NCI-H2227 (cell line): ENCODE measurements at regions not wholly inside any gene's neighbourhood (a gene's known extent, or its start where the extent isn't known, plus 50 kb on each side); places are given as distances from the start of the nearest gene placed in this dataset.
"Not testable (repeated sequence)": the region's sequence is repeated elsewhere in the genome, so short reads cannot be mapped to it uniquely, and the experiment has no call there.

Source experiments
- DNase-seq: peaks from one replicate; lab custom pipeline; 2025; ENCODE audit not compliant: unreplicated experiment; lab: John Stamatoyannopoulos, UW

DNA sequence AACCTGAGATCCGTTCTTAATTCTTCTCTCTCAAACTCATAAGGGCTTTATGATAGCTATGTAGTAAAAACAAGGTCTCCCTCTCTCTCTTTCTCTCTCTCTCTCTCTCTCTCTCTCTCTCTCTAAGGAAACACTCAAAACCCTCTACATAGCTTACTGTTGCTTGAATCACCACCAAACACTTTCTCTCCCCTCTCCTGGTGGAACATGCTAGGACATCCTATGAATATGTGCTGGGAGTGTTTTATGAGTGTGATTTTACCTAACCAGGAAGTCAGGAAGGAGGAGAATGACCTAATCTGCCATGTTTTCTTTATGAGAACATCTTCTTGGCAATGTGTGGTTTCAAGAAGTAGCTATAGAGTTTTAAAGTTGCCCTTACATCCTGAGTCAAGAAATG, 844.6 kb downstream of the TTLL7 start:
- not testable (repeated sequence) for DNase-seq

DNA sequence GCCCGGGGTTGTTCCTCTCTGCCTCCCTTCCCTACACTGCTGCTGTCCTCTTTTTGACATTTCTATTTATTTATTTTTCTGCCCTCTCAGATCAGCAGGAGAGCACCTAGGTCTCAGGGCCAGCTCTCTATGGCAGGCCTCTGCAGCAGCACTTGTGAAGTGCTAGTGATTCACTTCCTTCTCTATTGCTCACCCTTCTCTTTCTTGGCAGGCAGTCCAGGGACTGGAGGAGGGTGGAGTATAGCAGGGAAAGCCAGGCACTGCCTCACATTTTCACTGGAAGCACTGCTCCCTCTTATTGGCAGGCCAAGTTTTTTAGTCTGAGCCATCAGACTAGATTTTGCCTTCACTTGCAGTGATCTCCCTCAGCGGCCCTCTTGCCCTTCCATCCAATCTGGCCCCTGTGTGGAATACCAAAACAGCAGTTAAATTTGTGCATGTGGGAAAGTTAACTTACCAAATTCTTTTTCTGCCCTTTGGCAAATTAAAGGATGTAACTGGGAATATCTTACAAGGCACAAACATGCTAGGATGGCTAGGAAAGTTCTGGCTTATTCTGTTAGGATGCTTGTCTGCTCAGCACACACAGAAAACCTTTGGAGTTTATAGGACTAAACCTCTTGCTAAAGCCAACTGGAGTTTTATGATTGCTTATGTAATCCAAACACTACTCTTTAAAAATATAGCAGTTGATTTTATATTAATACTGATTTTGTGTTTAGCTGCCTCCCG, 847.6 kb downstream of the TTLL7 start:
- not testable (repeated sequence) for DNase-seq

DNA sequence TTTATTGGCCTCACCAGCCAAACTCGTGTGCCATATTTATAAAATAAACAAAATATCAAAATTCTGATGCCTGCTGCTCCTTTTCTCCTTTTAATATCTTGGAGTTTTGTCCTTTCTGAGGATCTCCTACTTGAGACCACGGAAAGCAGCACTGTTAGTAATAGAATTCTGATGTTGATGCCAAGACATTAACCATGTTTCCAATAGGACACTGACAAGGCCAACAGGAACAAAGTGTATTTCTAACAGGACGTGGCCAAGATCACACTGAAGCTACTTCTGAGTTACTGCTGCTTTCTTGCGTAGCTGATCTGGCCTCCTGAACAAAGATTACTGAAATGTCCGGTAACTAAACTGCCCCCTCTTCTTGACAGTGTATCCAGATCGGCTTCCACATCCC, 848.5 kb downstream of the TTLL7 start:
- not testable (repeated sequence) for DNase-seq

DNA sequence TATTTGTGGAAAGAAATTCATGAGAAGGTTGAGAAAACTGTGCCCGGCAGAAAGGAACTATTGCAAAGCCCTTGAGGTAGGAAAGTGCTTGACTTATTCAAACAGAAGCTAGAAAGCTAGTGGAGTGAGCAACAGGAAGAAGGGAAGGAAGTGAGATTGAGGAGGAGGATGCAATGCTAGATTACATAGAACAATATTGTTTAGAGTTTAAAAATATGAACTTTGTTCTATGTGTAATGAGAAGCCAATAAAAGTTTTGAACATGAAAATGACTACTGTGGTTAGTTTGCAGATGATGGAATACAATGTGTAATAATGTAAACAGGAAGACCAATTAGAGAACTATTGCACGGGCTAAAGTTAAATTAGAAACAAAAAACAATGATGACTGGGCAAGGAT, 853.1 kb downstream of the TTLL7 start:
- DNase-seq: not testable (repeated sequence)

DNA sequence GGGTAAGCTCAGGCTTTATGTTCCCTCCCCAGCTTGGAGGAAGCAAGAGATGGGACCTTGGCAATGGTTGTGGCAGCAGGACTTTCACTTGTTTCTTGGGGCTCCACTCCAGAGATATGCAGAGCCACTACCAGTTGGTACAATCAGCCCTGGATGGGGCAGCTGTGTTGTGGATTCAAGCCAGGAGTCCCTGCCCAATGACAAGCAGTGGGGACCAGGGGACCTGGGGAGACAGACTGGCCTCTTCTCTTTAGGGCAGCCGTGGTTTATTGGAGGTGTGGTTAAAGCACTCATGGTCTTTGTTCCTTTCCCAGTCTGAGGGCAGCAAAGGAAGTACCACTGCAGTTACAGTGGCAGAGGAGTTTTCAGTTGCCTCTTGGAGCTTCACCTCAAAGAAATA, 856.1 kb downstream of the TTLL7 start:
- DNase-seq: not testable (repeated sequence)

DNA sequence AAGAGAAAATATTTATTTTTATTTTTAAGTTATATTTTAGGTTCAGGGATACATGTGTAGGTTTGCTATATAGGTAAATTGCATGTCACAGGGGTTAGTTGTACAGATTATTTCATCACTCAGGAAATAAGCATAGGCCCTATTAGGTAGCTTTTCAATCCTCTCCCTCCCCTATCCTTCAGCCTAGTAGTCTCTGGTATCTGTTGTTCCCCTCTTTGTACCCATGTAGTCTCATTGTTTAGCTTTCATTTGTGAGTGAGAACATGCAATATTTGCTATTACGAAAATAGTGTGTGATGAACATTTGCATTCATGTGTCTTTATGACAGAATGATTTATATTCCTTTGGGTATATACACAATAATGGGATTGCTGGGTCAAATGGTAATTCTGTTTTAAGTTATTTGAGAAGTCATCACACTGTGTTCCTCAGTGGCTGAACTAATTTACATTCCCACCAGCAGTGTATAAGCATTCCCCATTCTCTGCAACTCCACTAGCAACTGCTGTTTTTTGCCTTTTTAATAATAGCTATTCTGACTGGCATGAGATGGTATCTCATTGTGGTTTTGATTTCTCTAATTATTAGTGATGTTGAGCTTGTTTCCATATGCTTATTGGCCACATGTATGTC, 863.3 kb downstream of the TTLL7 start:
- DNase-seq: not testable (repeated sequence)

DNA sequence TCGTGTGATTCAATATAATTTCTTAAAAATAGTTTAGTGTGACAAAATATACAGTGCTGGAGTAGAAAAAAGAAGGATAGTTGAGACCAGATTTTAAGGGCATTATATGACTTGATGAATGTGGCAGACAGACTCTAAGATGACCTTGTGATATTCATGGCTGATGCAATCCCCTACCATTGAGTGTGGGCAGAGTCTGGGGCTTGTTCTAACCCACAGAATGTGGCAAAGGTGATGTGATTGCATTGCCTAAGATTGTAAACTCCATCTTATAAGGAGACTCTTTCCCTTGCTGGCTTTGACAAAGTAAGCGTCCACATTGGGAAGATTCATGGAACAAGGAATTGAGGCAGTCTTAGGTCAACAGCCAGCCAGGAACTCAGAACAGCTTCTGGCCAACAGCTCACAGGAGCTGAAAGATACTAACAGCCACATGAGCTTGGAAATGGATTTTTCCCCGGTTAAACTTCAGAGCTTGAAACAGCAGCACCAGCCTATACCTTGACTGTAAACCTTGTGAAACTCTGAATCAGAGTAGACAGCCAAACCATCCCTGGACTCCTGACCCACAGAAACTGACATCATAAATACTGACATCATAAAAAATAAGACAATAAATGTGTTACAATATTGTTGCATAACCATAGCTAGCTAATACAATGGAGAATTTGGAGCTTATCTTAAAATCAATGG, 864.5 kb downstream of the TTLL7 start:
- not testable (repeated sequence) for DNase-seq

DNA sequence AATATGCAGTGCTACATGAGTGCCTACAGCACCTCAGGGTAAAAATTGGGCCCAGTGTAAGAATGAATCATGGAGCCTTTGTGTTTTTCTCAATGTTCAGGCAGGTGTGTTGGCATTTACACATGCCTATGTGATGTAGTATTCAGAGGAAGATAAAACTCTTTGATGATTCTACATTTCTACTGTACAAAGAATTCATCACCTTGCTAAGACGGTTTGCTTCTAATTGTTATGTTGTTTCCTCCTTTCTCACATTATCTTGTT, 867.3 kb downstream of the TTLL7 start:
- DNase-seq: no peak

DNA sequence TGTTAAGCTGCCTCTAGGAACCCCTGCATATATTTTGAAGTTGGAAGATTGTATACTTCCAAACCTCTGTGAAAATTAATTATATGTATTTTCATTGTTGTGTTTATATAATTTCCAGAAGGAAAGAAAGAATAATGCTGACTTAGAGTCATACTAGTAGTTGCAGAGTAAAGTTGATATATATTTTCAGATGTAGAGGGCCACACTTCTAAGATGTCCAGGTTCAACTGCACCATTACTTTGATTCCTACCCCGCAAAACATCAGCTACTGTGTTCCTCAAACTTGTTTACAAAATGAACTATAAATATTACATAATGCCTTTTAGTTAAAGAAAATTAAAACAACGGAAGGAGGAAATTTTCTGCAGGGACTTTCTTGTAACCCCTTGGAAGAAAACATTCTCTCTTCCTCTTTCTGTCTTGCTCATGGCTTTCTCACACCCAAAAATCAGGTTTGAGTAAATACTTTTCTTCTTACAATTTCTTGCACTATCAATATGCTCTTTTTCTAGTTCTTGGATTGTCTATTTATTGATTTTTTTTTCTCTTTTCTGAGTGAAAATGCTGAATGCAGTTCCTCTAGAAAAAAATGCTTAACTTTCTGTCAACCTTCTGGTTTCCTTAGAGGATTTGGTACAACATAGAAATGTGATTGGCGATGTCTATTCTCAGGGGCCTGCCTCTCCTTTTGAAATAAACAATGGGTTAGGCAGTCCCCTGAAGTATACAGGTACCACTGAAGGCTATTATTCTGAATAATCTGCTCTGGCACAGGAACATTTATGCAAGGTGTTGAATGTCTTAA, 867.8 kb downstream of the TTLL7 start:
- no peak for DNase-seq

DNA sequence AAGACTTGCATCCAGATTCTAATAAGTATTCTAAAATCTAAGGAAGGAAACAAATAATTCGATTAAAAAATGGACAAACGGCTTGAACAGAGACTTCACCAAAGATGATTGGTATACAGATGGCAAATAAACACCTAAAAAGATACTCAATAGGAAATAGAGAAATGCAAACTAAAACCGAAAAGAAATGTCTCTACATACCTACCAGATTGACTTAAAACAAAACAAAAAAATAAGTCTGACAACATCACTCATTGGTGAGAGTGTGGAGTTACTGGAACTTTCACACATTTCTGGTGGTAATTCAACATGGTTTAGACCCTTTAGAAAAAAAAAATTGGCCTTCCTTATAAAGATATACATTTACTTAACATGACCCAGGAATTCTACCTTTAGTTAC, 869.8 kb downstream of the TTLL7 start:
- no peak for DNase-seq

DNA sequence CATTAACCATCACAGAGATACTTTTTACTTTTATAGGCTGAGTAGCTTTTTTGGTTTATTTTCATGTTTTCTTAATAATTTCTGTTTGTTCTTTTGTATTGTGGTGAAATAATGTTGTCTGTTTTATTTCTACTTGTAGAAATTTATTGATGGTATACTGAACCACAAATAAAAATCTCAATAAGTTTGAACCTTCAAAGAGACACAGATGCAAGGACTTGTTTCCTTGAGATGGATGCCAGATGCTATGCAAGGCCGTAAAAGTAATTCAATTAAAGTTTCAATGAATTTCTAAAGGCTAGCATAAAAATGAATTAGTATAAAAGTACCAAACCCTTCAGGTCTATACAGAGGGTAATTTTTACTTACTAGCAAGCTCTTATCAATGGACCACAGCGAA, 873.5 kb downstream of the TTLL7 start:
- DNase-seq: no peak

DNA sequence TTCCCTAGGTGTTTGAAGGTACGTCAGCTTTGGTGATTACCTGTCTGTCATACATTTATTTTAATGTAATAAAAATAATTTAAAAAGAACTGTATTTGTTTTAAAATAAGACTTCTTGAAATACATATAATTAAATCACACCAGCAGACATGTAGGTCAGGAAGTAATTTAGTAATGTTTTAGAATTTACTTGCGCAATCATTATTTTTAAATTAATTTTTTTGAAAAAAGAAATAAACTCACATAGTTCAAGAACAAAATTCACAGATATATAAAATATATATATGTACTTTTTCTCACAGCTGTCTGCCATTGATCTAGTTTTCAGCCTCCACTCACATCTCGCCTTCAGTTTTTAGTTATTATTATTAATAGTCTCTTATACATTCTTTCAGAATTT, 875.9 kb downstream of the TTLL7 start:
- no peak for DNase-seq

DNA sequence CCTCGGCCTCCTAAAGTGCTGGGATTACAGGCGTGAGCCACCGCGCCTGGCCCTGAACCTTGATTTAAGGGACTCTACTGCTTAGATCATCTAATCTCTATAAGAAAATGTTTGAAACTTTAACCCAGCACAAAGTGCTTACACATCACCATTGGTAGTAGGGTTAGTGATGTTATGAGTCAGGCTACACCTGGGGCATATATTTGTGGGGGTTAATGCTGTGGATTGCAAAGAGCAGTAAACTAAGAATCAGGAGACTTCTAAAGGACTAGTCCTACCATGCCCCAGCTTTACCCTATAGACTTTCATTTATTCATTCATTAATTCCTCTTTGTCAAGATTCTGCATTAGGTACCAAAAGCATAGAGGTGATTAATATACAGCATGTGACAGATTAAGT, 880.5 kb downstream of the TTLL7 start:
- DNase-seq: no peak

DNA sequence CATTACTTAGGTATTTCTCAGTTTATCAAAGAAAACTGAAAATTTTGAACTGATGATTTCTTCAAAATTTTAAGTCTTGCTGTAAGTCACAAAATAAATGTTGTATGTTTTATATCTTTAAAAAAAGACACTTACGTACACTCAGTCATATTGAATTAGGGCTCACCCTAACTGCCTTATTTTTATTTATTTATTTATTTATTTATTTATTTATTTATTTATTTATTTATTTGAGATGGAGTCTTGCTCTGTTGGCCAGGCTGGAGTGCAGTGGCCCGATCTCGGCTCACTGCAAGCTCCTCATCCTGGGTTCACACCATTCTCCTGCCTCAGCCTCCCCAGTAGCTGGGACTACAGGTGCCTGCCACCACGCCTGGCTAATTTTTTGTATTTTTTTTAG, 881.9 kb downstream of the TTLL7 start:
- not testable (repeated sequence) for DNase-seq

DNA sequence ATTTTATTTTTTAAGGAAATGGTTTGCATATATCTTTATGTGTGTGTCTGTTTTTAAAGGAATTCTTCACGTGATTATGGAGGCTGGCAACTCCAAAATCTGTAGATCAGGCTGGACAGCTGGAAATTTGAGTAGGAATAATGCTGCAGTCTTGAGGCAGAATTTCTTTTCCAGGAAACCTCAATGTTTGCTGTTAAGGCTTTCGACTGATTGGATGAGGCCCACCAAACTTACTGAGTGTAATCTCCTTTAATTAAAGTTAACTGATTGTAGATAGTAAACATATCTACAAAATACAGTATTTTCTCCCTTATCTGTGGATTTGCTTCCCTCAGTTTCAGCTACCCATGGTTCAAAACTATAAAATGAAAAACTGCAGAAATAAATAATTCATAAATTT, 883.1 kb downstream of the TTLL7 start:
- no peak for DNase-seq

DNA sequence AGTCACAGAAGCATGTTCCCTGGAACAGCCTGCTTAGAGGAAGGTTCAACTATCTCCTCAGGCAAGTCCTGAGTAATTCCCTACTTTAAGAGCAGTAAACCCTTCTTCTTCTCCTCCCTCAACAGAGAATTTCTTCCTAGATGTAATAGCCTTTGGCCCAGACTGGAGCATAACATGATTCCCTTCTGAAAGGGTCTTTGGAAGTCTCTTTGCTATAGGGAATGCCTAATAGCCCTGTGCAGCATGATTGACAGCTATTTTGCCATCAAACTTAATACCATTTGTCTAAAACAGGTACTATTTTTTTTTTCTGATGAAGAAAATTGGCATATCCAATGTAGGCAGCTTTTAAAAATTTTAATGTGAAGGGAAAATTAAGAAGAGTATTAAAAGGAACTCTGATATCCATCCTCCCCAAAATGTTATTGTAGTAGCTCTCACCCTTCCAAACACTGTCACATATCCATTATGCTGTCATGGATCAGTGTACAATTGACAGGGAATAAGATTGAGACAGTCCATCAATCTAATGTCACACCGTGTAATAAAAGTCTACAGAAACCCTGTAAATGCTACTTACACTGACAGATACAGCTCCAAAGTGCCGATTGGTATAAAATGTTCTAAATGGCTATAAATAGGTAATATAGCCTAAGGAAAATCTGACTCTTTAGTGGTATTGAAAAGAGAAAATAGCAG, 884.6 kb downstream of the TTLL7 start:
- no peak for DNase-seq

DNA sequence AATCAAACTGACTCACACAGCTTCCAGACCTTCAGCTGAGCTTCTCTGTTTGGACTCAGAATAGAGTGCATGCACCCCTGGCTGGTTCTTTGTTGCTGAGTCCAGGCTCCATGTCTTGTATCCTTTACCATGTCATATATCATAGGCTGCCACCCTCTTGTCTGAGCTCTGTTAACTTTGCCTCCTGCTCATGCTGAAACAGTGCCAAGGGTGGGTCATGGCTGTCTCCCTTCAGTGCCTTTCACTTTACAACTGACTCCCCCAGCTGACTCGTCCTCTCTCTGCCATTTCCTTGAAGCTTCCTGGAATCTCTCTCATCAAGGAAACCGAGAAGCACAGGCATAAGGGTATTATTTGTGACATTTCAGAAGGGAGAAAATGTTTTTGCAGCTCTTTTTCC, 885.3 kb downstream of the TTLL7 start:
- DNase-seq: no peak

DNA sequence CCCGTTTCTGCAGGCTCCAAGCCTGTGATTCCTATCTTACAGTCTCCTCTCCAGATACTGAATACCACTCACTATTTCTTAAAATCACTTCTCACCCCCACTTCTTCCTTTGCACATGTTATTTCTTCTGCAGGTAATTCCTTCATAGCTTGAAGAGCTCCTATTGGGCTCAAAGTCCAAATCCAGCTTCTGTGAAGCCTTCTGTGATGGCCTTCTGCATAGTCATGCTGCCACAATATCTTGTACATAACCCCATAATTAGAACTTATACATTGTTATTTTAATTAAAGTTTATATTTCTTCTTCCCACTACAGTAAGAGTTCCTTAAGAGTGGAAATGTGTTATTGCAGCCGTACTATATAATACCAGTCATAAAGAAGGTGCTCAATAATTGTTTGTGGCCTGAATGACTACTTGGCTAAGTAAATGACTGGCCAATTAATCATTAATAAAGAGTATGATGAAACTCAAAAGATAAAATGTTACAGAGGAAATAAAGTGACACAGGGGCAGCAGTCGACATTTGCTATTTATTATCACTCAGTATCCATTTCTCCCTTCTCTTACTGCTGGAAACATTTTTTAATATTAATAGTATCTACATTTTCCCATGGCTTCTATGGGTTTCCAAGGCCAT, 886.6 kb downstream of the TTLL7 start:
- DNase-seq: no peak

DNA sequence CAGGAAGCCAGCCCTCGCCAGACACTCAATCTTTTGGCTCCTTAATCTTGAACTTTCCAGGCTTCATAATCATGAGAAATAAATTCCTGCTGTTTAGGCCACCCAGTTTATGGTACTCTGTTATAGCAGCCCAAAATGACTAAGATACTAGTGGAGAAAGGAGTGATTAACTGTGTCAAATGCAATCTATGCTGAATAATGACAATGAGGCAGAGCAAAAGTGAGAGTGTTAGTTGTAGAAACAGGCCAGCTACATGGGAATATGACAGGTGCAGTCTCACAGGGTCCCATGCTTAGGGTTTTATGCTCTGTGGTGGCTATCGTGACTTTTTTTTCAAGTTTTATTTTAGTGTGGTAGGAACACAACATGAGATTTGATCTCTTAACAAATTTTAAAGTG, 888.8 kb downstream of the TTLL7 start:
- DNase-seq: no peak

DNA sequence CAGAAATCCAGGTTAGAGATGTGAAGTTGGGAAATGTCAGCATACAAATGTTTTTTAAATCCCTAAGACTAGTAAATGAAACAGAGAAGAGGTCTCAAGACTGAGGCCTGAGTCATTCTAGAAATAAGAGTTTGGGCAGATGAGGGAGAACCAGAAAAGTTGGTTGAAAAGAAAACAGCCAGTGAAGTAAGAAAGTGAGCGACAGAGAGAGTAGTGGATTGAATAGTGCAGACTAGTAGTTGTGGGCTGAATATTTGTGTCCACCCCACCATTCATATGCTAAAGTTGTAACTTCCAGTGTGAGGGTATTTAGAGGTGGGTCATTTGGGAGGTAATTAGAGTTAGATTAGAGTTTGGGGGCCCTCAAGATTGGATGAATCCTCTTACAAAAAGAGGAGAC, 889.2 kb downstream of the TTLL7 start:
- no peak for DNase-seq

DNA sequence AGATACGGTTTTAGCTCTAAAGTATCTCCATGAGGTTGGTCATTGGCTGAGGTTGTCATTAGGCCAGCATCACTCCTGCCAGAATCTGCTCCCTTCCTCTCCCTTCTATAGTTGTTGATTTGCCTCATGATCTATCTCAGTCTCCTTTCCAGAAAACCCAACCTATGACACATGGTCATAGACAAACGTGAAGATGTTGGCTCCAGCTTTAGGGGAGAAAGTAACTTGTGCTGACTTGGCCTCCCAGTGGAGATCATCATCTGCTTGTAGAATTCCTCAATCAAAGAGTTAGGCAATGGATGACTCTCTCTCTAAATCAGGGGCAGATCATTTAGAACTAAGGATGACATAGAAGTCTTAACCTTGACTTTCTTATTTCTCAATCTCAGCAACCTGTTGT, 894.4 kb downstream of the TTLL7 start:
- DNase-seq: no peak
